Activated CD4-positive, alpha-beta T cell treated with anti-CD3 and anti-CD28 coated beads, Interleukin-10, Interleukin-2, amounts not matched to agents 100 ng/mL and 50 ng/mL, durations not matched to agents 16 hours and 8 hours (primary cell): ENCODE measurements at regions not wholly inside any gene's neighbourhood (a gene's known extent, or its start where the extent isn't known, plus 50 kb on each side); places are given as distances from the start of the nearest gene placed in this dataset.

Experiments used
- DNase-seq: peaks from one replicate; pipeline ENCODE4 v3.0.0-alpha.2; 2020

DNA sequence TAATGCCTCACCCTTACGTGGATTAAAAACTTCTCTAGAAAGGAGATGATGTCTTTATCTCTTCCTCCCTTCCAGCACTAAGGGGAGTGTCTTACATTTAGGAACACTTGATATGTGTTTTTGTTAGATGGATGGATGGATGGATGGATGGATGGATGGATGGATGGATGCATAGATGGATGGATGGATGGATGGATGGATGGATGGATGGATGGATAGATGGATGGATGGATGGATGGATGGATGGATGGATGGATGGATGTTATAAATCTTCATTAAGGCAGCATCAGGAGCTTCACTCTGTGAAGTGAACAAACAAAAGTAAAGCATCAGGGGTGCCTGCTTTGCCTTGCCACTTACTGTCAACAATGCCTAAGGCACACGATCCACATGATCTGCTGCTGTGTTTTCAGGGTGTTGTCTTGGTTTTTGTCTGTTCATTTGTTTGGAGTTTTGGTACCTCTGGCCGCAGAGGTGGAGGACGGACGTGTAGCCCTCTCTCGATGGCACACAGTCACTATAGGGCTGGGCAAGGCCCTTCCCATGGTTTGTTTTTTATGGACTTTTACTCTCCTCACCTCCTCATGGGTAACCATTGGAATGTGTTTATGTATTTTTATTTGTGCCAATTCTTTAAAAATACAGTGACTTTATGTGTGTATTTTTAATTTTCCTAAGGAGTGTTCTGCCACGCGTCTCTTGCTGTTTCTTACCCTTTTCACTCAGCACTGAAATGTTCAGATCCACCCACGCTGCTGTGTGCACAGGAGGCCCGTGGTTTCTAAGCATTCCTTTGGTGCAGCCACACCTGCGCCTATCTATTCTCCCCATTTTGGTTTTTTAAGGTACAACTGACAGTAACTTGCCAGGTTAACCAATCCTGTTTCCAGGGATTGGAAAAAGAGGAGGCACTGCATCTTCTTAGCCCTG, 91.8 kb upstream of the ENPP6 start:
- peak; percentile 44 for DNase-seq

GRCh38 chr4:184306949-184307348, 89.3 kb upstream of the ENPP6 start:
- peak; percentile 62 for DNase-seq

DNA sequence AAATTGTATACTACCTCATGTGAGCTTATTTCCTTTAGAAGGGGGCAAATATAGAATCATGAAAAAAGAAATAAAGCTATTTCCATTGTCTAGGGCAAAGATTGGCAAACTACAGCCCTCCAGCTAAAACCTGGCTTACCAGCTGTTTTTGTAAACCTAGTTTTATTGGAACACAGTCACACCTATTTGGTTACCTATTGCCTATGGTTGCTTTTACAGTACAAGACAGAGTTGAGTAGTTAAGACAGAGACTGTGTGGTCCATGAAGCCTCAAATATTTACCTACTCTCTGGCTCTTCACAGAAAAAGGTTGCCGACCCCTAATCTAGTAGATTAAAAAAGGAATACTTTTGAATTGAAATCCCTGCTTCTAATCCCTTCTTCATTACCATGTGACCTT, 88.8 kb upstream of the ENPP6 start:
- no peak for DNase-seq

- DNase-seq: no peak
Observed at GRCh38 chr4:184300816-184301215, 83.1 kb upstream of the ENPP6 start.

GRCh38 chr4:184298254-184298653, 80.6 kb upstream of the ENPP6 start:
- no peak for DNase-seq

DNA sequence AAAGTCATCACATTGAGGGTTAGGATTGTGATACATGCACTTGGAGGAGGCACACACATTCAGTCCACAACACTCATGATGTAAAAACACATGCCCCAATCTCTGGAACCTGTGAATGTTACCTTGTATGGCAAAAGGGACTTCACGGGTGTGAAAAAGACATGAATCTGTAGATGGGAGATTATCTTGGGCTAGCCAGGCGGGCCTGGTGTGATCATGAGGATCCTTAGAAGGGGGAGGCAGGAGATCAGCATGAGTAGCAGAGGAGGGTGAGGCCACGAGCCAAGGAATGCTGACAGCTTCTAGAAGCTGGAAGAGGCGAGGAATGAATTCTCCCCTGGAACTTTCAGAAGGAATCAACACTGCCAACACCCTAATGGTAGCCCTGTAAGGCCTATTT, 77.5 kb upstream of the ENPP6 start:
- no peak for DNase-seq

GRCh38 chr4:184294606-184295133, 77.0 kb upstream of the ENPP6 start:
- no peak for DNase-seq

DNA sequence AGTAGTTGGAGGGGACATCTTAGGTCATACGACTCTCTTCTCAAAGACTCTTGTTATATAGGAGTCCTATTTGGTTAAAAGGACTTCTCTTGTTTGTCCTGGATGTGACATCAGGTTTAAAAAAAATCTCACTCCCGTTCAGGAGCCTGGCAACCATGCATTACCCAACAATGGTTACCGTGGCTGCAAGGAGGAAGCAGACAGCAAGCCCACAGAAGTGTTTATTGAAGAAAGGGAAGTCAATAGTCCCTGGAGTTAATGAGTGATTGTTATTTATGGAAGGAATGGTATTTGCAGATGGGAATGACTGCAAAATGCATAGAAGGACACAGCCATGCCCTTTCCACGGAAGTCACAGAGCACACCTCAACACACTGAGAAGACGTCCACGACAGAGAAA, 75.9 kb upstream of the ENPP6 start:
- DNase-seq: no peak

DNA sequence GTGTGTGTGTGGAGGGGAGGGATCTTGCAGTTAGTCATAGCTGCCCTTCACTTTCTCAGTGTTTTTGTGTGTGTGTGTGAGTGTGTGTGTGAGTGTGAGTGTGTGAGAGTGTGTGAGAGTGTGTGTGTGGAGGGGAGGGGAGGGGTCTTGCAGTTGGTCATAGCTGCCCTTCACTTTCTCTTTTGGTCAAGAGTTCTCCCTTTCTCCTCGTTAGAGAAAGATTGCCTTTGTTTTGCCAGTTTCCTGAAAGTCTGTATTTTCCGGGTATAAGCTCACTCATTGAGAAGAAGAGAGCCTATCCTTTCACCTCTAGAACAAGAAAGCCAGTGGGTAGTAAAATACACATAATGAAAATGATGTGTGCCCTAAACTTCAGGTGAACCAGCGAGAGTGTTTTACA, 75.2 kb upstream of the ENPP6 start:
- no peak for DNase-seq

DNA sequence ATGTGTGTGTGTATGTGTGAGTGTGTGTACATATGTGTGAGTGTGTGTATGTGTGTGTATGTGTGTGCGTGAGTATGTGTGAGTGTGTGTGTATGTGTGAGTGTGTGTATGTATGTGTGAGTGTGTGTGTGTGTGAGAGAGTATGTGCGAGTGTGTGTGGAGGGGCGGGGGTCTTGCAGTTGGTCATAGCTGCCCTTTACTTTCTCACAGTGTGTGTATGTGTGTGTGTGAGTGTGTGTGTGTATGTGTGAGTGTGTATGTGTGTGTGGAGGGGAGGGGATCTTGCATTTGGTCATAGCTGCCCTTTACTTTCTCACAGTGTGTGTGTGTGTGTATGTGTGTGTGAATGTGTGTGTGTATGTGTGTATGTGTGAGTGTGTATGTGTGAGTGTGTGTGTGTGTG, 74.8 kb upstream of the ENPP6 start:
- no peak for DNase-seq

GRCh38 chr4:184289179-184289535, 71.5 kb upstream of the ENPP6 start:
- no peak for DNase-seq

DNA sequence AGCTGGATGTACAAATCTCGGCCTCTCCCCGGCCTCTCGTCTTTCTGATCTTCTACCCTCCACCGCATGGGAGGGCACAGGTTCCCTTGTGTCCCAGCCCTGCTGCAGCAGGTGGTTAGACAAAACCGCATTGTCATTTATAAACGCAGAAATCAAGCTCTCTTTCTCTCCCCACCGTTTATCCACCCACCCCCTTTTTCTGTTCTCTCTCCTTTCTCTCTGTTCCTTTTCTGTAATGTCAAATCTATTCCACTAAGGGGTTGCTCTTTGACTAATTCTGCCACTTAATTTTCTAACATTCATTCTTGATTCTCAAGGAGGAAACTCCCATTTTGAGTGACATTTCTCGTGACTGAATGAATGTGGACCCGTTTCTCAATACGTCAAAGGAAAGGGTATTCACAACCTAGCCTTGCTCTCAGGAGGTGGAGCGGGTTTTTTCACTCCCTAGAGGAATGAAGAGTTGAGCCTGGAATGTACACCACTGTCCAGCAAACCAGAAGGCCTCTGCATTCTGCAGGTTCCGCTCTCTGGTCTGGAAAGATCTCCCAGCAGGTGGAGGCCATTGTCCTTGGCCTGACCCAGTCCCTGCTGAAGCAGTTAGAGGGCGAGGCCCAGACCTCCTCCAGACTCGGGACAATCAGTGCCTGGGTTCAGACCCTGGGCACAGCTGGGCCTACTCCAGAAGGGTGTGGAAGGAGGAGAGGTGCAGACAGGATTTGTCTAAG, 70.9 kb upstream of the ENPP6 start:
- DNase-seq: peak; percentile 90

GRCh38 chr4:184287697-184288255, 70.1 kb upstream of the ENPP6 start:
- peak; percentile 50 for DNase-seq

GRCh38 chr4:184286358-184286757, 68.7 kb upstream of the ENPP6 start:
- no peak for DNase-seq

- DNase-seq: no peak
Observed at GRCh38 chr4:184284742-184285141, 67.1 kb upstream of the ENPP6 start.

DNA sequence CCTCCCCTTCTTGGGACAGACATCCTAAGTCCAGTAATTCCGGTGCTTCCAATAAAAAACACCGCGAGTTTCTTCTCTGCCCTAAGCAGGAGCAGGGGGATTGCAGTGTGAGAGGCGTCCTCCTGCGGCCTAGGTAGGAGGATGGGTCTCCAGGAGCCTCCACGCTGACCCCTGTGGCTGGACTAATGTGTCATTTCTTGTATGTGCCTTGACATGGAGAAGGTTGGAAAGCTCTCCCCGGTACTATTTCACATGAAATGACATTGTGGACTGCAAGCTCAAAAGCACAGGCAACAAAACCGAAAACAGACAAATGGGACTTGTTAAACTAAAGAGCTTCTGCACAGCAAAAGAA, 66.6 kb upstream of the ENPP6 start:
- no peak for DNase-seq

DNA sequence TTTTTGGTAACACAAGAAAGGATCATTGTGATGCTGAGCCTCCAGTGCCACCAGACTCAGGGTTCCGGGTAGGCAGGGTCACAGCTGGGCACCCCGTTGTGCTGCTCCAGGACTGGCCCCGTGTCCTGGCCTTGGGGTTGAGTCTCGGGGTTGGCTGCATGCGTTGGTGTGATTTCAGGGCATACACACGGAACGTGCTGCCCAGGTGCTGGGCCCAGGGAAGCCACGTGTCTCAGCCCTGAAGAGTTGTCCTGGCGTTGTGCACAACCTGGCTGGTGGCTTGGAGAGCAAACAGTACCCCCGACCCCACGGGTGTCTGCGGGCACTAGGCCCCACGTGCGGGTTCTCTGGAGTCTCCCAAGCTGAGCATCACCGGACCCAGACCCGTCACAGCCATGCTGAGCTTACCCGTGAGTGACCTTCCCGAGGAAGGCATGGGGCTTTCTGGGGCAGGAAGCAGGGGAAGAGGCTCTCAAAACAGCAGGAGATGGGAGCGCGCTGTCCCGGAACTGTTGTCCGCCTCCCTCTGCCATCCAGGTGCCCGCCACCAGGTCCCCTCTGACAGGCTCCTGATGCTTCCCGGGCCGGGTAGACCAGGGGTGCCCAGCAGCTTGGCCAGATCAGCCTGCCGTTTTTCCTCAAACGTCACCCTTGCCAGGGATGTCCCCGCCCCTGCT, 66.1 kb upstream of the ENPP6 start:
- DNase-seq: no peak

DNA sequence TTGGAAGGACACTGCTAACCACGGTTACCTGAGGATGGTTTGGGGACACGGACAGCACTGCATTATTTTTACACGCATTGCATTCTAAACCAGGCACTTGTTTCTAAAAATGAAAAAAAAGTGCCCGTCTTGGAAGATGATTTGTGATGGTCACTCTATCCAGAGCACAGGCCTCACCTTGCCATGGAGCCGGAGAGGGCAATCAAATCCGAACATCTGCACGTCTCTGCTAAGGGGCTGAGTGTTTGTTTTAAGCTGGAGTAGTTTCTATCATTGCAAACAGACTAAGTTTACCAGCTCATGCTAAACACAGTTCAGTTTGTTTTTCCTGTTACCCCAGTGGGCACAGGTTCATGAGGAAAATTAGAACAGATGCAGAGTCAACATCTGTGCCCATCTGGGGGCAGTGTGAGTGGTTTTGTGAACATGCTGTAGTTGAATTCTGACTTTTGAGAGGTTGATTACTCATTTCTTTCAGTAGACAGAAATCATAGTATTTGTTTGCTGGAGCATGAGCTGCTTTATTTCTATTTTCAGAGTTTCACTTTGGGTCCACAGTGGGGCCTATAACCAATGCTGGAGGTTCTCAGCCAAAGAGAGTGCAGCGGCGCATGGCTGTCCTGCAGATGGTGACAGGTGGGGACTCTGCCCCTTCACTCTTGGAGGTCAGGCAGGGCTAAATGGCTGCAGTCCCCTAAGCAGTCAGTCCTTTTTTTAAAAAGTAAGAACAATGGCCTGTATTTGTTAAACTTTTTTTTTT, 65.4 kb upstream of the ENPP6 start:
- DNase-seq: peak; percentile 91

- peak; percentile 94 for DNase-seq
Observed at GRCh38 chr4:184282251-184282713, 64.6 kb upstream of the ENPP6 start.

DNA sequence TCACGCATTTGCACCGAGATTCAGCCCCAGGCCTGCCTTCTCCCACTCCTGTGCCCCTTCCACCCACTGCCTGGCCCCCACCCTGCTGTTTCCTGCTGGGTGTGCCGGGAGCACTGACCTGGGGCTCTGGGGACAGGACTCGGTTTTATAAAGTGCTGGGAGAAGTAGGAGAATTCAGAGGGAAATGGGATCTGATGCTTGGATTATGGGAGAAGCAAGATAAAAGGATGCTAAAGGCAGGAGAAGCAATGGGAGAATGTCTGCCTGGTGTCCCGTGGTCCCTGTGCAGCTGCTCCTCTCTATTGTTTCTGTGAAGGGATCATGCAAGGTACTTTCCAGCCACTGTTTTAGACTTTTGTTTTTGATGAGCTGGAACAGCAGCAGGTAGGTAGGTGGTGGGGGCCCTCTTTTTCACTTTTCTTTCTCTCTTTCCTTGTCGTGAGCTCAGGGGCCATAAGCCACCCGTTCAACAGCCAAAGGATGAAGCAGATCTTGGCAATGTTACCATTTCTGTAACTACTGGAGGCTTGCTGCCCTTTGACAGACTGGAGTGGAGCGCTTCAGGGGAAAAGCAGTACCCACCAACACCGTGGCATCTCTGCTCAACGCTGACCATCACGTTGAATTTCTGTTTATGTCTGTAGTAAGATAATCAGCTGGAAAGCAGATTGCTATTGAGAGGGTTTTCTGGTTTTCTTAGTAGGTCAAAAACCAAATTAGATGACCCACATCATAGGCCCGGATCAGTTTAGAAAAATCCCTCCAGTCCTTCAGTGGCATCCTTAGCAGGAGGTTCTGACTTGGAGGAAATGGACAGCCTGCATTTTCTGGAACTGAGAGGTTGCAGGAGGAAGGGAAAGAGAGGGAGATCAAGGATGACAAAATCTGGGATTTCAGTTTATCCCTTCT, 63.8 kb upstream of the ENPP6 start:
- DNase-seq: peak; percentile 77

DNA sequence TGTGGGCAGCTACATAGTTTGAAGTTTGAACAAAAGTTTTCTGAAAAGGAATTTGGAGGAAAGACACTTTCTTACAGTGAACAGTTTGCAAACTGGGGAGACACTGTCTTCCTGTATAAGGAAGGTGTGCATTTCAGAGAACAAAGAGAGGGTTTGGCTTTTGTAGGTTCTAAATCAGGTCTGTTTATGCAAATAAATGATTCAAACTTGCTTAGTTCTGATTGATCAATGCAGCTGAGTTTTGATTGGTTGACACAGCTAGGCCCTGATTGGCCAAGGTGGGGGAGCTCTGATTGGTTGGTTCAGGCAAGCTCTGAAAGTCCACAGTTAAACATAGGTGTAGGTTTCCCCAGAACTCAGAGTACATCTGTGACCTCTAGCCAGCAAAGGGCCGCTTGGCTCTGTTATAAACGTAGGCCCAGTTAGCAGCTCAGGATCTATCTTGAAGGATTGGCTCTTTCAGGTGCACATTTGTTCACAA, 63.0 kb upstream of the ENPP6 start:
- DNase-seq: peak; percentile 79
